PC-9 (cell line): ENCODE measurements at regions not wholly inside any gene's neighbourhood (a gene's known extent, or its start where the extent isn't known, plus 50 kb on each side); places are given as distances from the start of the nearest gene placed in this dataset.

Experiments used
- CTCF ChIP-seq: fragments of 200-600 bp; sonication (generic); conservative IDR thresholded peaks from 2 replicates; pipeline ENCODE4 v1.6.1; 2017; ENCODE audit warnings: mixed run types, antibody characterized with exemption, mild to moderate bottlenecking, moderate library complexity
- EZH2 ChIP-seq: fragments of 200-600 bp; sonication (generic); IDR thresholded peaks from 2 replicates; pipeline ENCODE4 v1.8.0; 2017; ENCODE audit warnings: antibody characterized with exemption, low read depth

- TF ChIP-seq CTCF (no peak), EZH2 (no peak)
Measured at GRCh38 chr2:155633060-155633839, 699.3 kb downstream of the NR4A2 start.
